HFFc6 (cell line): ENCODE measurements at regions not wholly inside any gene's neighbourhood (a gene's known extent, or its start where the extent isn't known, plus 50 kb on each side); places are given as distances from the start of the nearest gene placed in this dataset.

ENCODE experiments used
- DNase-seq: peaks from one replicate; pipeline ENCODE4 v3.0.0-alpha.2; 2018
- H3K27ac Mint-ChIP-seq: 2 replicates; pipeline ENCODE4 v1.8.0; 2020; ENCODE audit warnings: mild to moderate bottlenecking, mixed read lengths
- H3K27me3 Mint-ChIP-seq: 2 replicates; pipeline ENCODE4 v1.8.0; 2021; ENCODE audit warnings: mild to moderate bottlenecking, moderate library complexity, mixed read lengths; ENCODE audit not compliant: insufficient read depth
- H3K36me3 Mint-ChIP-seq: 2 replicates; pipeline ENCODE4 v1.8.0; 2021; ENCODE audit warnings: low read depth, mixed read lengths
- H3K4me1 Mint-ChIP-seq: 2 replicates; pipeline ENCODE4 v1.8.0; 2020; ENCODE audit warnings: low read depth, mixed read lengths
- H3K4me3 Mint-ChIP-seq: 2 replicates; pipeline ENCODE4 v1.8.0; 2020; ENCODE audit warnings: mild to moderate bottlenecking, moderate library complexity, mixed read lengths
- H3K9me3 Mint-ChIP-seq: 2 replicates; pipeline ENCODE4 v1.8.0; 2020; ENCODE audit warnings: mild to moderate bottlenecking, mixed read lengths
- CTCF ChIP-seq: fragments of 200-600 bp; sonication (generic); IDR thresholded peaks from 2 replicates; pipeline ENCODE4 v1.5.0; 2021; ENCODE audit warnings: antibody characterized with exemption, mild to moderate bottlenecking

GRCh38 chr3:27779176-27779575, 57.1 kb upstream of the EOMES start:
- no peaks in the 10 kb centered on the region for H3K9me3 Mint-ChIP-seq
- H3K4me3 Mint-ChIP-seq, result no peak overlapping the region
- H3K36me3 Mint-ChIP-seq, result no peaks in the 10 kb centered on the region
- H3K27me3 Mint-ChIP-seq, result peaks cover 4% of the 10 kb centered on the region
- H3K27ac Mint-ChIP-seq, result no peak overlapping the region
- TF ChIP-seq CTCF, result no peak
- DNase-seq, result no peak
- no peaks in the 10 kb centered on the region for H3K4me1 Mint-ChIP-seq

- Mint-ChIP-seq H3K36me3 (no peaks in the 10 kb centered on the region), H3K27ac (no peak overlapping the region), H3K9me3 (no peaks in the 10 kb centered on the region), H3K27me3 (peaks cover 2% of the 10 kb centered on the region; the same call in 1 of the 2 replicates), H3K4me1 (no peaks in the 10 kb centered on the region), H3K4me3 (no peak overlapping the region)
- no peak for TF ChIP-seq CTCF
- no peak for DNase-seq
Observed at GRCh38 chr3:27789420-27789819, 67.3 kb upstream of the EOMES start.

- H3K9me3 Mint-ChIP-seq, result no peaks in the 10 kb centered on the region
- DNase-seq, result no peak
- H3K4me1 Mint-ChIP-seq, result no peaks in the 10 kb centered on the region
- H3K4me3 Mint-ChIP-seq, result no peak overlapping the region
- TF ChIP-seq CTCF, result no peak
- H3K36me3 Mint-ChIP-seq, result no peaks in the 10 kb centered on the region
- no peak overlapping the region for H3K27ac Mint-ChIP-seq
- peaks cover 2% of the 10 kb centered on the region; the same call in 1 of the 2 replicates for H3K27me3 Mint-ChIP-seq
Observed at GRCh38 chr3:27791956-27792355, 69.8 kb upstream of the EOMES start.

GRCh38 chr3:27792869-27793268, 70.7 kb upstream of the EOMES start:
- no peaks in the 10 kb centered on the region for H3K36me3 Mint-ChIP-seq
- no peak overlapping the region for H3K27ac Mint-ChIP-seq
- peaks cover 2% of the 10 kb centered on the region; the same call in 1 of the 2 replicates for H3K27me3 Mint-ChIP-seq
- no peak for TF ChIP-seq CTCF
- H3K4me1 Mint-ChIP-seq, result no peaks in the 10 kb centered on the region
- H3K9me3 Mint-ChIP-seq, result no peaks in the 10 kb centered on the region
- H3K4me3 Mint-ChIP-seq, result no peak overlapping the region
- no peak for DNase-seq

- no peak for TF ChIP-seq CTCF
Observed at GRCh38 chr3:27794211-27794610, 72.1 kb upstream of the EOMES start.

GRCh38 chr3:27796365-27796875, 74.3 kb upstream of the EOMES start:
- no peaks in the 10 kb centered on the region for H3K9me3 Mint-ChIP-seq
- H3K27me3 Mint-ChIP-seq, result peaks cover 3% of the 10 kb centered on the region; the same call in 1 of the 2 replicates
- no peak for TF ChIP-seq CTCF
- H3K27ac Mint-ChIP-seq, result no peak overlapping the region
- no peaks in the 10 kb centered on the region for H3K36me3 Mint-ChIP-seq
- no peak overlapping the region for H3K4me3 Mint-ChIP-seq
- H3K4me1 Mint-ChIP-seq, result no peaks in the 10 kb centered on the region
- no peak for DNase-seq

More at GRCh38 chr3:27794211-27794610, 72.1 kb upstream of the EOMES start:
- Mint-ChIP-seq H3K9me3 (no peaks in the 10 kb centered on the region), H3K4me3 (no peak overlapping the region), H3K27me3 (peaks cover 2% of the 10 kb centered on the region; the same call in 1 of the 2 replicates), H3K27ac (no peak overlapping the region), H3K36me3 (no peaks in the 10 kb centered on the region), H3K4me1 (no peaks in the 10 kb centered on the region)
- DNase-seq, result no peak
